ENCODE measurements at regions not wholly inside any gene's neighbourhood (a gene's known extent, or its start where the extent isn't known, plus 50 kb on each side); places are given as distances from the start of the nearest gene placed in this dataset.

- no peak for TF ChIP-seq CTCF (conservative IDR thresholded peaks at IDR 0.05; ENCODE audit: low read depth, low read length)
- no peak for TF ChIP-seq EZH2 (IDR thresholded peaks at IDR 0.05; ENCODE audit: borderline replicate concordance, low read depth, low read length, poor library complexity, severe bottlenecking)
These were observed 942.2 kb upstream of the MIR17HG start for GRCh38 chr13:90405301-90405700.

All from A673 (cell line).